ENCODE measurements at regions not wholly inside any gene's neighbourhood (a gene's known extent, or its start where the extent isn't known, plus 50 kb on each side); places are given as distances from the start of the nearest gene placed in this dataset.

DNA sequence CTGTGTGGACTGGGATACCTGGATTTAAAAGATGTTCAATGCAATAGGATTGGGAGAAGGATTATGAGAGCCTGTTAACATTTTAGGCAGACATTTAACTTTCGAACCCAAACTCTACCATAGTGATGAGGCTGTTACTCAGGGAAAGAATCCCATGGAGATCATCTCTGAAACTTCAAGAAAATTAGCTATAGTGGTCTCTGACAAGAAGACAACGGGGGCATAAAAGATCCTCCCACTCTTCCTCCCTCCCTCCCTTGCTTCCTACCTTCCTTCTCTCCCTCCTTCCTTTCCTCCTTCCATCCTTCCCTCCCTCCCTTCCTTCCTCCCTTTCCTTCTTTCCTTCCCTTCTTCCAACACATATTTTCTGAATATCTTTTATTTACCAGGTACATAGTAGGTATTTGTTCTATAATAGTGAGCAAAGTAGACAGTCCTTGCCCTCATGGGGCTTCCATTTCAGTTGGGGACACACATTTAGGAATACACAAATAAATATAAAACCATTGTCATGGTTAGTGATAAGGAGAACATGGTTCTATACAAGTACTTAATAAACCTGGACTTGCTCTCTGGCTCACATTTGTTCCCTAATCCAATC is 143.2 kb downstream of the ATP6V1G3 start (continued):
- TF ChIP-seq RNF2 (IDR thresholded peaks at IDR 0.05; ENCODE audit: borderline replicate concordance, low read depth, low read length, missing control alignments, poor library complexity, severe bottlenecking) (no peak), PHF8 (conservative IDR thresholded peaks at IDR 0.05; ENCODE audit: low read depth, low read length) (no peak), NANOG (IDR thresholded peaks at IDR 0.05; ENCODE audit: insufficient read depth, low read depth, low read length, poor library complexity, severe bottlenecking) (no peak), ATF2 (IDR thresholded peaks at IDR 0.05; ENCODE audit: low read length) (no peak), ATF3 (IDR thresholded peaks at IDR 0.05; ENCODE audit: insufficient read depth, low read depth, low read length) (no peak), SIX5 (IDR thresholded peaks at IDR 0.05; ENCODE audit: low read depth, low read length) (no peak)

All from H1 (cell line).